ENCODE measurements at regions not wholly inside any gene's neighbourhood (a gene's known extent, or its start where the extent isn't known, plus 50 kb on each side); places are given as distances from the start of the nearest gene placed in this dataset.

DNA sequence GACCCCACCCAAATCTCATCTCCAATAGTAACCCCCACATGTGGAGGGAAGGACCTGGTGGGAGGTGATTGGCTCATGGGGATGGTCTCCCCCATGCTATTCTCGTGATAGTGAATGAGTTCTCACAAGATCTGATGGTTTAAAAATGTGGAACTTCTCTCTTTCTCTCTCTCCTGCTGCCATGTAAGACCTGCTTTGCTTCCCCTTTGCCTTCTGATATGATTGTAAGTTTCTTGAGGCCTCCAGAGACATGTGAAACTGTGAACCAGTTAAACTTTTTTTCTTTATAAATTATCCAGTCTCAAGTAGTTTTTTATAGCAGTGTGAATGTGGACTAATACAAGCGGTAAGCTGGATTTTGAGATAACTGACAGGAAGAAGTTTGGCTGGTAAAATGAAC is 60.3 kb upstream of the MBNL1 start:
- no peak overlapping the region for H3K4me3 ChIP-seq (ENCODE audit: low read depth, low read length)

DNA sequence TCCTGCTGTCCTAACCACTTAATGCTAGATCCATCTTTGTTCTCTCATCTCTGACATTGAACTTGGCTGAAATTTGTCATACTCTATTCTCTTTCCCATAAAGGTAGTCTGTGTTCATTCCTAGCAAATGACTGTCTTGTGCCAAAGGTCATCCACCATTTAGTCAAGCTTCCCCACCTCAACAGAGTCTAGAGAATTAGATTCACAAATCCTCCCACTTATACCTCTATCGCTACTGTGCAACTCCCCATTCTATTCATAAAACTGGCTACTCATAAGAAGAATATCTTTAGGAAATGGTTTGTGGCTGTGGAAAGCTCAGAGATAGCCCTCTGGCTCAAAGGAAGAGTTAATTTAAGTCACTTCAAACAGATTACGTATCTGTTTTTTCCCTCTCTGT is 59.7 kb upstream of the MBNL1 start:
- Histone ChIP-seq H3K4me3 (ENCODE audit: low read depth, low read length) (no peak overlapping the region), H3K27me3 (replicated peaks) (no peaks in the 10 kb centered on the region), H3K27ac (no peak overlapping the region), H3K36me3 (replicated peaks) (no peaks in the 10 kb centered on the region)
- TF ChIP-seq CTCF (IDR thresholded peaks at IDR 0.05; ENCODE audit: low read depth, low read length, missing control alignments), result no peak
- in situ Hi-C loops (cut with HindIII; ENCODE audit: low pct_ligation_motif_present, low sequenced_read_pairs), result no loop called here
- DNase-seq, result no peak

More for the DNA sequence above, 60.3 kb upstream of the MBNL1 start:
- TF ChIP-seq CTCF (IDR thresholded peaks at IDR 0.05; ENCODE audit: low read depth, low read length, missing control alignments), result no peak
- in situ Hi-C loops (cut with HindIII; ENCODE audit: low pct_ligation_motif_present, low sequenced_read_pairs), result no loop called here
- no peaks in the 10 kb centered on the region for H3K27me3 ChIP-seq (replicated peaks)
- DNase-seq, result no peak
- no peaks in the 10 kb centered on the region for H3K36me3 ChIP-seq (replicated peaks)
- no peak overlapping the region for H3K27ac ChIP-seq

- Histone ChIP-seq H3K36me3 (replicated peaks) (no peaks in the 10 kb centered on the region), H3K27ac (no peak overlapping the region), H3K4me3 (ENCODE audit: low read depth, low read length) (no peak overlapping the region), H3K27me3 (replicated peaks) (no peaks in the 10 kb centered on the region)
- no peak for DNase-seq
- TF ChIP-seq CTCF (IDR thresholded peaks at IDR 0.05; ENCODE audit: low read depth, low read length, missing control alignments), result no peak
- in situ Hi-C loops (cut with HindIII; ENCODE audit: low pct_ligation_motif_present, low sequenced_read_pairs), result no loop called here
Observed at GRCh38 chr3:152209776-152210175, 59.0 kb upstream of the MBNL1 start.

DNA sequence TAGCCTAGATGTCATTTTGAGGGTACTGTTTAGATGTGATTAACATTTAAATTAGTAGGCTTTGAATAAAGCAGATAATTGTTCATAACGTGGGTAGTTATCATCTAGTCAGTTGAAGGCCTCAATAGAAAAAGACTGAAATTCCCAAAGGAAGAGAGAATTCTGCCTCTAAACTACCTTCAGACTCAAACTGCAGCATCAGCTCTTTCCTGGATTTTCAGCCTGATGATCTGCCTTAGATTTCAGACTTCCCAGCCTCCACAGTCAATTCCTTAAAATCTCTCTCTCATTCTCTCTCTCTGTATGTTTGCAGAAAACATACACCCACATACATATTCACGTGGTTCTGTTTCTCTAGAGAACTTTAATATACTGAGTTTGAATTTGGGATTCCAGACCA is 58.0 kb upstream of the MBNL1 start:
- in situ Hi-C loops (cut with HindIII; ENCODE audit: low pct_ligation_motif_present, low sequenced_read_pairs), result no loop called here
- no peak overlapping the region for H3K27ac ChIP-seq
- TF ChIP-seq CTCF (IDR thresholded peaks at IDR 0.05; ENCODE audit: low read depth, low read length, missing control alignments), result no peak
- no peaks in the 10 kb centered on the region for H3K36me3 ChIP-seq (replicated peaks)
- no peaks in the 10 kb centered on the region for H3K27me3 ChIP-seq (replicated peaks)
- DNase-seq, result no peak
- no peak overlapping the region for H3K4me3 ChIP-seq (ENCODE audit: low read depth, low read length)

- in situ Hi-C loops (cut with HindIII; ENCODE audit: low pct_ligation_motif_present, low sequenced_read_pairs), result no loop called here
- no peak for TF ChIP-seq CTCF (IDR thresholded peaks at IDR 0.05; ENCODE audit: low read depth, low read length, missing control alignments)
- H3K36me3 ChIP-seq (replicated peaks), result no peaks in the 10 kb centered on the region
- no peak for DNase-seq
- H3K4me3 ChIP-seq (ENCODE audit: low read depth, low read length), result no peak overlapping the region
- H3K27ac ChIP-seq, result no peak overlapping the region
- H3K27me3 ChIP-seq (replicated peaks), result no peaks in the 10 kb centered on the region
Observed at GRCh38 chr3:152211655-152212054, 57.1 kb upstream of the MBNL1 start.

DNA sequence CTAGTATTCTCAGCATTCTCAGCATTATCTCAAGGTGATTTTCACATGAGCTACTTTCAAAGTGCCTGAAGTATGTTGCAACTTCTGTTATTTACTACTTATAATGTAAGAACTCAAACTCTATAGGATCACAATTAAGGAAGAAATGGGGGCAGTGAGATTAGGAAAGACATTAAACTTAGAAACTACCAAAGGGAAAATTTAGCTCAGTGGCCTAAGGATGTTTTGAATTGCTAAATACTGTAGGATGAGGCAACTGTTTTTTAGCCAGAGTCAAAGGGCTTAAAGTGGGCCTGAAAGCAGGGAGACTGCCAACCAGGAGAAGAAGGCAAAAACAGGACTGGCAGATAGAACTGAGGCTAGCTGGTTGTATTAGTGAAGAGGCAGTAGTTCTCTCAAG is 55.5 kb upstream of the MBNL1 start:
- no peak overlapping the region for H3K4me3 ChIP-seq (ENCODE audit: low read depth, low read length)

More for the DNA sequence above, 55.5 kb upstream of the MBNL1 start:
- no peak for DNase-seq
- in situ Hi-C loops (cut with HindIII; ENCODE audit: low pct_ligation_motif_present, low sequenced_read_pairs), result no loop called here
- Histone ChIP-seq H3K27ac (no peak overlapping the region), H3K27me3 (replicated peaks) (no peaks in the 10 kb centered on the region), H3K36me3 (replicated peaks) (no peaks in the 10 kb centered on the region)
- TF ChIP-seq CTCF (IDR thresholded peaks at IDR 0.05; ENCODE audit: low read depth, low read length, missing control alignments), result no peak
